Skin epidermis (tissue), 12 donors: ENCODE measurements at regions not wholly inside any gene's neighbourhood (a gene's known extent, or its start where the extent isn't known, plus 50 kb on each side); places are given as distances from the start of the nearest gene placed in this dataset.
A peak's percentile ranks its signal among the peaks of the same experiment; 100 is the strongest.

ENCODE experiments used
- H3K27ac ChIP-seq, 21 experiments: fragments of 200-600 bp; sonication (generic) in 11 of 21; one replicate each; pipeline ENCODE4 v1.5.0; 2020; ENCODE audit warnings: mild to moderate bottlenecking in 3 of 21, inconsistent platforms in 2 of 21, moderate library complexity in 2 of 21
- H3K4me3 ChIP-seq, 7 experiments: fragments of 200-600 bp; sonication (generic) in 2 of 7; one replicate each; pipeline ENCODE4 v1.5.0; 2020; ENCODE audit warnings: inconsistent platforms in 2 of 7, mild to moderate bottlenecking in 2 of 7, moderate library complexity in 1 of 7

GRCh38 chr13:91133941-91134802 is 213.3 kb upstream of the MIR17HG start:
- Histone ChIP-seq H3K27ac (no peak overlapping the region), H3K4me3 (no peak overlapping the region)

GRCh38 chr13:91134803-91135184 is 212.7 kb upstream of the MIR17HG start:
- H3K27ac ChIP-seq: no peak overlapping the region
- H3K4me3 ChIP-seq: no peak overlapping the region

GRCh38 chr13:91135376-91135775 is 212.1 kb upstream of the MIR17HG start:
- Histone ChIP-seq H3K4me3 (no peak overlapping the region), H3K27ac (no peak overlapping the region)

GRCh38 chr13:91135968-91136367 is 211.5 kb upstream of the MIR17HG start:
- Histone ChIP-seq H3K4me3 (no peak overlapping the region), H3K27ac (no peak overlapping the region)

GRCh38 chr13:91136806-91137205 is 210.7 kb upstream of the MIR17HG start:
- Histone ChIP-seq H3K4me3 (no peak overlapping the region), H3K27ac (no peak overlapping the region)

- no peak overlapping the region for H3K4me3 ChIP-seq
- no peak overlapping the region for H3K27ac ChIP-seq
Observed at GRCh38 chr13:91139232-91139631, 208.3 kb upstream of the MIR17HG start.

GRCh38 chr13:91141543-91142061 is 205.9 kb upstream of the MIR17HG start:
- H3K4me3 ChIP-seq: no peak overlapping the region
- H3K27ac ChIP-seq: no peak overlapping the region

GRCh38 chr13:91142572-91142971 is 204.9 kb upstream of the MIR17HG start:
- H3K27ac ChIP-seq: no peak overlapping the region

GRCh38 chr13:91144054-91144453 is 203.4 kb upstream of the MIR17HG start:
- Histone ChIP-seq H3K27ac (peak overlapping the region in 1 of 21 experiments; percentile 19), H3K4me3 (no peak overlapping the region)

More at GRCh38 chr13:91142572-91142971, 204.9 kb upstream of the MIR17HG start:
- H3K4me3 ChIP-seq: no peak overlapping the region

GRCh38 chr13:91144486-91144885 is 203.0 kb upstream of the MIR17HG start:
- H3K27ac ChIP-seq: peak overlapping the region in 2 of 21 experiments; percentile 16 to 19

GRCh38 chr13:91145571-91146205 is 201.8 kb upstream of the MIR17HG start:
- H3K27ac ChIP-seq: no peak overlapping the region

More at GRCh38 chr13:91144486-91144885, 203.0 kb upstream of the MIR17HG start:
- no peak overlapping the region for H3K4me3 ChIP-seq

GRCh38 chr13:91146601-91147000 is 200.9 kb upstream of the MIR17HG start:
- Histone ChIP-seq H3K4me3 (no peak overlapping the region), H3K27ac (no peak overlapping the region)

More at GRCh38 chr13:91145571-91146205, 201.8 kb upstream of the MIR17HG start:
- no peak overlapping the region for H3K4me3 ChIP-seq

GRCh38 chr13:91148098-91148497 is 199.4 kb upstream of the MIR17HG start:
- H3K4me3 ChIP-seq: no peak overlapping the region
- H3K27ac ChIP-seq: no peak overlapping the region

- H3K27ac ChIP-seq: no peak overlapping the region
- H3K4me3 ChIP-seq: no peak overlapping the region
Observed at GRCh38 chr13:91151921-91152320, 195.6 kb upstream of the MIR17HG start.

- Histone ChIP-seq H3K27ac (no peak overlapping the region), H3K4me3 (no peak overlapping the region)
Observed at GRCh38 chr13:91153372-91153771, 194.1 kb upstream of the MIR17HG start.

- Histone ChIP-seq H3K4me3 (no peak overlapping the region), H3K27ac (peak overlapping the region in 5 of 21 experiments; percentile 4 to 60 (median 47))
Observed at GRCh38 chr13:91154558-91155353, 192.7 kb upstream of the MIR17HG start.

- Histone ChIP-seq H3K4me3 (no peak overlapping the region), H3K27ac (peak overlapping the region in 8 of 21 experiments; percentile 4 to 60 (median 36))
Observed at GRCh38 chr13:91155512-91156114, 191.9 kb upstream of the MIR17HG start.

- no peak overlapping the region for H3K4me3 ChIP-seq
- no peak overlapping the region for H3K27ac ChIP-seq
Observed at GRCh38 chr13:91157273-91158016, 190.0 kb upstream of the MIR17HG start.

GRCh38 chr13:91158017-91158395 is 189.5 kb upstream of the MIR17HG start:
- no peak overlapping the region for H3K4me3 ChIP-seq
- H3K27ac ChIP-seq: no peak overlapping the region
